ENCODE measurements at regions not wholly inside any gene's neighbourhood (a gene's known extent, or its start where the extent isn't known, plus 50 kb on each side); places are given as distances from the start of the nearest gene placed in this dataset.

- TF ChIP-seq CTCF (IDR thresholded peaks at IDR 0.05) (no peak), POLR2A (IDR thresholded peaks at IDR 0.05) (no peak)
Observed at GRCh38 chr7:47634273-47634672, 52.4 kb upstream of the TNS3 start.
